ENCODE measurements at regions not wholly inside any gene's neighbourhood (a gene's known extent, or its start where the extent isn't known, plus 50 kb on each side); places are given as distances from the start of the nearest gene placed in this dataset.

- TF ChIP-seq FOXP1 (CRISPR knock-in tag; IDR thresholded peaks at IDR 0.05; ENCODE audit: borderline replicate concordance) (no peak), ZNF232 (CRISPR knock-in tag; IDR thresholded peaks at IDR 0.05) (no peak), CTCF (IDR thresholded peaks at IDR 0.05) (no peak), ZNF121 (CRISPR knock-in tag; IDR thresholded peaks at IDR 0.05) (no peak), MAX (CRISPR knock-in tag; IDR thresholded peaks at IDR 0.05) (no peak)
Observed at GRCh38 chr2:220174826-220175225, 547.4 kb downstream of the SLC4A3 start.

Data from WTC11 (cell line).